Activated effector memory CD4-positive, alpha-beta T cell treated with anti-CD3 and anti-CD28 coated beads, Interleukin-2, amount 50 U/mL, for 16 hours (primary cell): ENCODE measurements at regions not wholly inside any gene's neighbourhood (a gene's known extent, or its start where the extent isn't known, plus 50 kb on each side); places are given as distances from the start of the nearest gene placed in this dataset.

Source experiments
- DNase-seq: peaks from one replicate; pipeline ENCODE4 v3.0.0-alpha.2; 2020

- no peak for DNase-seq
These were observed 193.3 kb upstream of the PGRMC2 start for GRCh38 chr4:128480945-128481344.

- no peak for DNase-seq
These were observed 189.9 kb upstream of the PGRMC2 start for GRCh38 chr4:128477540-128477939.

- DNase-seq: no peak
These were observed 188.0 kb upstream of the PGRMC2 start for GRCh38 chr4:128475597-128475996.

GRCh38 chr4:128471576-128471975 is 184.0 kb upstream of the PGRMC2 start:
- no peak for DNase-seq

DNA sequence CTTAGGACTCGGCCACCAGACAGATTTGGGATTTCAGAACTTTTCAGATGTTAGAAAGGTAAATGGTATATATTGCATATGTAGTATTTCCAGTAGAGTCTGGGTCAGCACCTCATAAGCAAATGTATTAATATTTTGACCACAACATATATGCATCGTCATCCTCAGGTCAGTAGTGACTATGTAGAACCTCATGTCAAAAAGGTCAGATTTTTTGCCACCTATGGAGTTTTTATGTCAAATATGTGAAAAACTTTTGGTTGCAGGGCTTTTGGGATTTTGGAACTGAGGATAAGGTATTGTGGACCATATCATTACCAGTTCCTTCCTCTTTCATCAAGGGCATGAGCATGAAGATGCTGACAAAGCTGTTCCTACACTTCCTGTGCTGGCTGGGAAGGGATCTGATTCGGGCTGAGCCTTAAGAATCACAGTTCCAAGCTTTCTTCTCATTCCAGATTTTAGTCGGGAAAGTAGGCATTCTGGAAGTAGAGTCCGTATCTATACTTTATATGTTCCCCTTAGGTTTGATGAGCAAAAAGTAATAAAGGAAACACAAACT is 183.0 kb upstream of the PGRMC2 start:
- DNase-seq: no peak

DNA sequence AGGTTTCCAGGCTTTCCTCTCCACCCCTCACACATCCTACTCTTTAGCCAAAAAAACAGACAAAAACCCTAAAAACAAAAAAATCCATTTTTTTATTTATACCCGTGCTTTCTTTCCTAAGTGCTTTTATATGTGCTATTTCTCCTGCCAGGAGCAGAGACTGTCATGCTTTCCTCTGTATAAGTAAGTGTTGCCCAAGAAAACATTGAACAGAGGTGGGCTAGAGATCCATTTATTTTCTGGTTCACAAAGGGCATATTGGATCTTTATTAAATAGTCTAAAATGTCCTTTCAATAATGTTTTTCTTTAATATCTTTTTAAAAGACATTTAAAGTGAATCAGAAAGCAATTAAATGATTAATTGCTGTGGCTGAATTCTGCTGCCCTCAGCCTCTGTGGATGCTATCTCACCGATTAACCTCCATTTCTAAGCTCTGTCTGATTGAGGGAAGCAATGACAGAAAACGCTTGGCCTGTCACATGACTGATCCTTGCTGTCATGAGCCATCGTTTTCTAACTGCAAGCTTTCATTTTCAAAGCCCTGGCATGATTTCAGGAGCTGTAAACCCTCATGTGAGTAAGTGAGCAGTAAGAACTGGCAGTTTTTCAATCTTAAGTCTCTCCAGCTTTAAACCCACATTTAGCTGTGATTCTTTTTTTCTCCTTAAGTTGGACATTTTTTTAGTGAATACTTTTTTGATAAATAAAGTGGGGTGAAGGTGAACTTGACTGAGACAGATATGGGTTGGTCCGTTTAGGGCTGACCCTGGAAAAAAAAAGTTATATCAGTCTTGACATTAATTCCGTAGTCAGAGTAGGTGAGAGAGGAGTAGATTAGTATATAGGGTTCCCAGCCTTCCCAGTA is 180.7 kb upstream of the PGRMC2 start:
- DNase-seq: no peak

DNA sequence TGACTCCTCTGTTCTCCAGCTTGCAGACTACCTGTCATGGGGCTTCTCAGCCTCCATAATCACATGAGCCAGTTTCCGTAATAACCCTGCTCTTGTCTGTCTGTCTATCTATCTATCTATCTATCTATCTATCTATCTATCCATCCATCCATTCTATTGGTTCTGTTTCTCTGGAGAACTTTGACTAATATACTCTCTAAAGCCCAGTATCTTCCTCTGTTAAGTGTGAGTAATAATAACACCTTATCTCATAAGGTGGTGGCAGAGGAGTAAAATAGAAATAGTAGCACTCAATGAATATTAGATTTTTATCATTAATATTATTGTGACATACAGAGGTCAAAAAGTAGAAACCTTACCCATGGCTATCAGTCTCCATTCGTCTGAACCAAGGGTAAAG is 177.9 kb upstream of the PGRMC2 start:
- DNase-seq: no peak

- no peak for DNase-seq
These were observed 175.4 kb upstream of the PGRMC2 start for GRCh38 chr4:128463006-128463405.

DNA sequence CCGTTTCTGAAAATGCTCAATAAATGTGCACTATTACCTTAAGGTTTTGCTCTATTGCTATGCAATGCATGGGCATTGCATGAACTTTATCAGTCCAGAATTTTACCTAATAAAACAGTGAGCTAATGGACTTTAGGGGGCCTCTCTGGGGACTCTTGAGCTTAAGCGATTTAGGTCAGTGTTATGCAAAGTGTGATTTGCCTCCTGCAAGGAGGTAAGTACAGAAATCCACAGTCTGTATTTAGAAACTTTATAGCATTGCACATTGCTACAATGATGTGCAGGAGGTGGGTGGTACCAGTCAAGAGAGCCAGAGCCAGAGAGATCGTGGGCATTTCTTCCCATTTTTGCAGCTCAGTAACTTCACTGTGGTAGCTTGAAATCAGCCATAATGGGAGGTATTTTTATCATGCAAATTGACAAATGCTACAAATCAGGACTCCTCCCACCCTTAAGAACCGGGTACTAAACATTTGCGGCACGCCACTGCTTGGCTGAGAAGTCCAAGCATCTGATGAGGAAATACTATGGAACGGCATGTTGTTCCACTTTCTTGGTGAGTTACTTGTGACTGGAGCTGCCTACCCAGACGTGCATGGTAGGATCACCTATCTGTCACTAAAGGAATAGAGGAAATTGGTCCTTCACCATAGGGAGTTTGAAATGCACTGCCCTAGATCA is 174.6 kb upstream of the PGRMC2 start:
- no peak for DNase-seq

DNA sequence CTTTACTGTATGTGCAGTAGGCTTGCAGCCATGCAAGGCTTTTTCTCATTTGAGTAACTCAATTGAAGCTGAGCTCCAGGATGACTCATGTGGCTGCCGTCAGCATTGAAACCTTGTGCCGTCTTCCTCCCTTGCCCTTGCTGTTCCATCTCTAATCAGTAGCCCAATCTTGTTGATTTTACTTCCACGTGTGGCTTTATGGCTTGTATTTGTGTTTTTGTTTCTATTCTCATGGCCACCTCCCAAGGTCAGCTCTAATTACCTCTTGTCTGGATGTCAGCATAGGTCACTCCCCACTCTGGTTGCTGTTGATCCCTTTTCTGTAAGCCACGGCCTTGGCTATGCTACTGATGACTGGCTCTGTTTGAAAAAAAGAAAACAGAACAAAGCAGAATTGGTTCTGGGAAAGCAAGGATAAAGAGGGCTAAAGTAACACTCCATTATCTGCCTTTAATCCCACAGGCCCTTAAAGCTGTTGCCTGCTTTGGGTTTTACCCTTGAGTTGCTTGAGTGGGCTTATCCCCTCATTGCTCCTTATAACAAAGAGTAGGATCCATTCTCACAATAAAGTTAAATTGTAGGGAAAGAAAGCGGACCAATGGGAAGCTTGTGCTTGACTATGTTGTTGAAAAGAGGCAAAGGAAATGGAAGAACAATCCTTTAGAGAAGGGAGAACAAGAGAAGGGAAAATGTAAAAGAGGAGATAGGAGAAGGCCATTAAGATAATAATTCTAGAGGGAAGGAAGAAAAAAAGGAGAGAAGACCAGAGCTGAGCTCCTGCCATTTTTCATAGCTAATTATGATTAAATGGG is 173.9 kb upstream of the PGRMC2 start:
- DNase-seq: no peak

- DNase-seq: no peak
These were observed 171.9 kb upstream of the PGRMC2 start for GRCh38 chr4:128459547-128459946.

- DNase-seq: no peak
These were observed 171.2 kb upstream of the PGRMC2 start for GRCh38 chr4:128458816-128459215.

- DNase-seq: no peak
These were observed 170.1 kb upstream of the PGRMC2 start for GRCh38 chr4:128457726-128458125.

- DNase-seq: no peak
These were observed 168.6 kb upstream of the PGRMC2 start for GRCh38 chr4:128456171-128456570.

DNA sequence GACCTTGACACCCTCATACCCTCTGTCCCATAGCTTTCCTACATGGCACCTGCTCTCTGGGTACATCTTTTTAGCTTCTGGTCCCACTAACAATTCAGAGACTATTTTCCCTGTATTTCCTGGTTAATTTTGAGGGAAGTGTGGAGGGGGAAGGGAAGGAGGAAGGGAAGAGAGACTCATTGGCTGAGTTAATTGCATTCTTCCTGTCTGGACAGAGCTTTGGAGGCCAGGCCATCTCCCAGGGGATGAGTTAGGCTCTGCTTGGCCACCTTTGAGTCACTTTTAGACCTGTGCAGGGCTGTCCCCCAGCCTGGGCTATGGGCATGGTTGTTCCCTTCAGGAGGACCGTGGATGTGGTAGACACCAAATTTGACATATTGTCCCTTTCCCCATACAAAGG is 167.9 kb upstream of the PGRMC2 start:
- no peak for DNase-seq

DNA sequence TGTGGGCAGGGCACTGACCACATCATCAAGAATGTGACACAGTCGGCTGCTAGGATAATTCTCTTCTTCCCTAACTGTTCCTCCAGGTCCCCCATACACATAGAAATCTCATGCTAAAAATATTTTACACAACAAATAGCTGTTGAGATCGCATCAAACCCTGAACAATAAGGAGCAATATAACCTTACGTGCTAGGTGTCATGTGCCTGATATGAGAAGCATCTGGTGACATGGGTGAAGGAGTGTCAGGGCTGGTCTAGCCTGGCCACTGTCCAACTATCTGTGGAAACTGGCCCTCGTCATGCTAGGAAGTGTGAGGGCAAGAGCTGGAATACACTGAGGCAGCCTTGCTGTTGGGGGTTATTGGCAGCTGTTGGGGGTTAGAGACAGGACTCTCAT is 167.3 kb upstream of the PGRMC2 start:
- no peak for DNase-seq

- DNase-seq: peak; percentile 79
These were observed 166.8 kb upstream of the PGRMC2 start for GRCh38 chr4:128454281-128454871.

- no peak for DNase-seq
These were observed 164.8 kb upstream of the PGRMC2 start for GRCh38 chr4:128452415-128452814.

GRCh38 chr4:128451270-128451905 is 163.8 kb upstream of the PGRMC2 start:
- no peak for DNase-seq

GRCh38 chr4:128450326-128451120 is 162.9 kb upstream of the PGRMC2 start:
- DNase-seq: no peak

DNA sequence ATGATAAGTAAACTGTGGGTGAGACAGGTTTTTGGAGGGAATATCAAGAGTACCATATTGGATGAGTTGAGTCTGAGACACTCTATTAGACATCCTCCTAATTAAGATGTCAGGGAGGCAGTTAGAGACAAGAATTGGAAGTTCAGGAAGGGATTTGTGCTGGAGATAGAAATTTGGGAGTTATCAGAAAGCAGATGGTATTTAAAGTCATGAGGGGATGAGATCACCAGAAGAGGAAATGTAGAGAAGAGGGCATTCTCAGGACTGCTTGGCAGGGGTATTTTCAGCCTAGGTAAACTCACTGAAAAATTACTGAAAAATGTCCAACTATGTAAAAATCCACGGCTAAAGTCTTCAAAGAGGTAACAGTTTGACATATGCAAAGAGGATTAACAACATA is 161.6 kb upstream of the PGRMC2 start:
- no peak for DNase-seq
